HK-2 (cell line): ENCODE measurements at regions not wholly inside any gene's neighbourhood (a gene's known extent, or its start where the extent isn't known, plus 50 kb on each side); places are given as distances from the start of the nearest gene placed in this dataset.

ENCODE experiments used
- DNase-seq: peaks from one replicate; pipeline ENCODE4 v3.0.0-alpha.2; 2018; ENCODE audit not compliant: unreplicated experiment

- DNase-seq = no peak
Measured at GRCh38 chr10:108523016-108523800, 1358.7 kb upstream of the SORCS1 start.

- no peak for DNase-seq
Measured at GRCh38 chr10:108521827-108522492, 1357.5 kb upstream of the SORCS1 start.

- no peak for DNase-seq
Measured at GRCh38 chr10:108515821-108516220, 1351.3 kb upstream of the SORCS1 start.

GRCh38 chr10:108500396-108500795, 1335.9 kb upstream of the SORCS1 start:
- DNase-seq = no peak

- no peak for DNase-seq
Measured at GRCh38 chr10:108496106-108496505, 1331.6 kb upstream of the SORCS1 start.

- no peak for DNase-seq
Measured at GRCh38 chr10:108490944-108491343, 1326.4 kb upstream of the SORCS1 start.

GRCh38 chr10:108471420-108471819, 1306.9 kb upstream of the SORCS1 start:
- no peak for DNase-seq

- DNase-seq = no peak
Measured at GRCh38 chr10:108469940-108470339, 1305.4 kb upstream of the SORCS1 start.

GRCh38 chr10:108465871-108466641, 1301.5 kb upstream of the SORCS1 start:
- DNase-seq = peak; percentile 10

GRCh38 chr10:108462005-108462404, 1297.5 kb upstream of the SORCS1 start:
- DNase-seq = no peak

GRCh38 chr10:108454793-108455192, 1290.3 kb upstream of the SORCS1 start:
- no peak for DNase-seq

- no peak for DNase-seq
Measured at GRCh38 chr10:108454224-108454623, 1289.7 kb upstream of the SORCS1 start.

- no peak for DNase-seq
Measured at GRCh38 chr10:108453166-108453565, 1288.7 kb upstream of the SORCS1 start.

- DNase-seq = no peak
Measured at GRCh38 chr10:108452533-108452932, 1288.0 kb upstream of the SORCS1 start.

- no peak for DNase-seq
Measured at GRCh38 chr10:108450280-108450679, 1285.8 kb upstream of the SORCS1 start.

- DNase-seq = no peak
Measured at GRCh38 chr10:108445746-108446145, 1281.2 kb upstream of the SORCS1 start.

GRCh38 chr10:108443636-108444035, 1279.1 kb upstream of the SORCS1 start:
- no peak for DNase-seq

- DNase-seq = no peak
Measured at GRCh38 chr10:108439397-108439796, 1274.9 kb upstream of the SORCS1 start.

- no peak for DNase-seq
Measured at GRCh38 chr10:108436096-108436495, 1271.6 kb upstream of the SORCS1 start.

- no peak for DNase-seq
Measured at GRCh38 chr10:108434559-108435252, 1270.2 kb upstream of the SORCS1 start.

GRCh38 chr10:108427146-108427545, 1262.6 kb upstream of the SORCS1 start:
- DNase-seq = no peak
